Gastroesophageal sphincter (tissue), 4 donors: ENCODE measurements at regions not wholly inside any gene's neighbourhood (a gene's known extent, or its start where the extent isn't known, plus 50 kb on each side); places are given as distances from the start of the nearest gene placed in this dataset.
A peak's percentile ranks its signal among the peaks of the same experiment; 100 is the strongest.

Experiments
- ATAC-seq: fragments of 150-250 bp; one replicate; pipeline ENCODE4 v1.9.1; 2016; ENCODE audit warnings: mild to moderate bottlenecking, moderate library complexity
- H3K27ac ChIP-seq, 4 donors: fragments of 200-600 bp; sonication (generic) in 3 of 4; 1 replicate in 3 of 4; 2 replicates in 1 of 4; pipeline ENCODE4 v1.5.1; 2016 to 2019
- H3K27me3 ChIP-seq: fragments of 200-600 bp; sonication (generic); one replicate; pipeline ENCODE4 v1.5.1; 2019
- H3K36me3 ChIP-seq, 2 donors: fragments of 200-600 bp; sonication (generic); one replicate each; pipeline ENCODE4 v1.5.1; 2019; ENCODE audit warnings: control low read depth in 1 of 2
- H3K4me1 ChIP-seq, 3 donors: fragments of 200-600 bp; sonication (generic); 1 replicate in 2 of 3; 2 replicates in 1 of 3; pipeline ENCODE4 v1.5.1; 2016 to 2019; ENCODE audit warnings: control low read depth in 2 of 3
- H3K4me3 ChIP-seq, 2 donors: fragments of 200-600 bp; sonication (generic); one replicate each; pipeline ENCODE4 v1.5.1; 2019; ENCODE audit warnings: mild to moderate bottlenecking in 1 of 2, moderate library complexity in 1 of 2
- H3K9me3 ChIP-seq, 3 donors: fragments of 200-600 bp; sonication (generic); one replicate each; pipeline ENCODE4 v1.5.1; 2017 to 2019; ENCODE audit warnings: control low read depth in 2 of 3
- EP300 ChIP-seq: sonication (generic); formaldehyde crosslinking; IDR thresholded peaks from one replicate; pipeline ENCODE4 v1.6.1; 2017; ENCODE audit warnings: antibody characterized with exemption, mild to moderate bottlenecking
- POLR2A ChIP-seq, 2 donors: fragments of 450-650 bp; IDR thresholded peaks; one replicate each; pipeline ENCODE4 v1.6.1; 2017; ENCODE audit warnings: antibody characterized with exemption in 2 of 2, mild to moderate bottlenecking in 2 of 2, moderate library complexity in 1 of 2
- POLR2AphosphoS5 ChIP-seq: sonication (generic); formaldehyde crosslinking; IDR thresholded peaks from one replicate; pipeline ENCODE4 v1.6.1; 2017; ENCODE audit warnings: antibody characterized with exemption
- WGBS, 2 donors: methylation state at CpG; one replicate each; pipeline ENCODE4 v1.1.5; 2018; ENCODE audit warnings: low coverage in 1 of 2; 5-methylcytosine and 5-hydroxymethylcytosine counted together
- TF ChIP-seq, protein P1 (sequence below), 4 experiments: fragments of 200-600 bp in 2 of 4; fragments of 450-650 bp in 2 of 4; sonication (generic) in 1 of 4; IDR thresholded peaks; one replicate each; pipeline ENCODE4 v1.5.1; 2017 to 2019; ENCODE audit warnings: antibody characterized with exemption in 4 of 4, mild to moderate bottlenecking in 2 of 4, moderate library complexity in 2 of 4

DNA sequence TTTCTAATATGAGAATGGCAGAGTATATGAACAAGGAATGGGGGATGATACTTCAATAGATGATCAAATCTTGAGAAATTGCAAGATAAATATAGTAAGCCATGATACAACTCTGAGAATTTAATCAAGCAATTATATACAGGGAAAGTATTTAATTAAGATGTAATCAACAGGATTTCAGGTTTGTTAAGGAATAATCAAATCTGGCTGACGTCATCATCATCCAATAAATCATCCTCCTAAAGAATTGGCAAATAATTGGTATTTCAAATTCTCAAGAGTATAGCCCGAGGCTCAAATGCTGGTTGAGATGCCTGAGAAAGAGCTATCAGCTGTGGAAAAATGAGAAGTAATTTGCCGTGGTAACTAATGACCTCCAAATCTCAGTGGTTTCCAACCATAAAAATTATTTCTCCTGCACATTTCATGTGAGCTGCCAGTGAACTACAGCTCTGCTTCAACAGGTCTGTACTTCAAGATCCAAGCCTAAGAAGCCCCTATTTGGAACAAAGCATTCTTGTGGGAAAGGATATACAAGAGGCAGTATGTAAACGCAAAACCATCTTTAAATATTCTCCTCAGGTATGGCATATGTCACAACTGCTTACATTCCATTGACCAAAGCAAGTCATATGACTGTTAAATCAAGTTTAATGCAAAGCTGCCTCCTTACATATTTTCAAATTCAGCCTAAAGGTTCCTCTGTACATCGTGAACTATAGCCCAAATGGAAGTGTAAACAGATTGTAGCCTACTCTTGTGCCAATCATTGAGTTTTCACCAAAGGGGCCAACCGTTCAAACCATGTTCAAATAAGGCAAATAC, 503.0 kb downstream of the KIF20B start:
- TF ChIP-seq POLR2A (IDR thresholded peaks at IDR 0.05) (no peak), EP300 (no peak), POLR2AphosphoS5 (no peak)
- H3K27ac ChIP-seq: no peak overlapping the region
- ATAC-seq: no peak
- no peak overlapping the region for H3K4me3 ChIP-seq
- H3K36me3 ChIP-seq: no peaks in the 10 kb centered on the region
- H3K4me1 ChIP-seq: no peaks in the 10 kb centered on the region
- no peaks in the 10 kb centered on the region for H3K9me3 ChIP-seq
- no peaks in the 10 kb centered on the region for H3K27me3 ChIP-seq
- WGBS, 2 donors: 59 to 74% methylated on average over 5 to 6 of the region's 6 CpGs

DNA sequence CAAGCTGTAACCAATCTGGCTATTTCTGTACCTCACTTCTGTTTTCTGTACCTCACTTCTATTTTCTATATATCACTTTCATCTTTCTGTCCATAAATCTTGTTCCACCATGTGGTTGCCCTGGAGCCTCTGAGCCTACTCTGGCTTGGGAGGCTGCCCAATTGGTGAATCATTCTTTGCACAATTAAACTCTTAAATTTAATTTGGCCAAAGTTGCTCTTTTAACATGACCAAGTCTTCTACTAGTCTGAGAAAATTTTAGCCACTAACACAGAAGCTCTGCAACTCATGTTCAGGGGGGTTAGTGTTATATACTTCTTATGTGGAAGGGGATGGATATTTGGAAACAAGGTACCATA, 503.5 kb downstream of the KIF20B start:
- H3K27ac ChIP-seq: no peak overlapping the region
- H3K4me3 ChIP-seq: no peak overlapping the region
- H3K9me3 ChIP-seq: no peaks in the 10 kb centered on the region
- H3K27me3 ChIP-seq: no peaks in the 10 kb centered on the region
- TF ChIP-seq EP300 (no peak), POLR2AphosphoS5 (no peak), POLR2A (IDR thresholded peaks at IDR 0.05) (no peak)
- TF ChIP-seq, protein P1, sequence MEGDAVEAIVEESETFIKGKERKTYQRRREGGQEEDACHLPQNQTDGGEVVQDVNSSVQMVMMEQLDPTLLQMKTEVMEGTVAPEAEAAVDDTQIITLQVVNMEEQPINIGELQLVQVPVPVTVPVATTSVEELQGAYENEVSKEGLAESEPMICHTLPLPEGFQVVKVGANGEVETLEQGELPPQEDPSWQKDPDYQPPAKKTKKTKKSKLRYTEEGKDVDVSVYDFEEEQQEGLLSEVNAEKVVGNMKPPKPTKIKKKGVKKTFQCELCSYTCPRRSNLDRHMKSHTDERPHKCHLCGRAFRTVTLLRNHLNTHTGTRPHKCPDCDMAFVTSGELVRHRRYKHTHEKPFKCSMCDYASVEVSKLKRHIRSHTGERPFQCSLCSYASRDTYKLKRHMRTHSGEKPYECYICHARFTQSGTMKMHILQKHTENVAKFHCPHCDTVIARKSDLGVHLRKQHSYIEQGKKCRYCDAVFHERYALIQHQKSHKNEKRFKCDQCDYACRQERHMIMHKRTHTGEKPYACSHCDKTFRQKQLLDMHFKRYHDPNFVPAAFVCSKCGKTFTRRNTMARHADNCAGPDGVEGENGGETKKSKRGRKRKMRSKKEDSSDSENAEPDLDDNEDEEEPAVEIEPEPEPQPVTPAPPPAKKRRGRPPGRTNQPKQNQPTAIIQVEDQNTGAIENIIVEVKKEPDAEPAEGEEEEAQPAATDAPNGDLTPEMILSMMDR (IDR thresholded peaks at IDR 0.05): no peak
- no peaks in the 10 kb centered on the region for H3K4me1 ChIP-seq
- no peak for ATAC-seq
- no peaks in the 10 kb centered on the region for H3K36me3 ChIP-seq

DNA sequence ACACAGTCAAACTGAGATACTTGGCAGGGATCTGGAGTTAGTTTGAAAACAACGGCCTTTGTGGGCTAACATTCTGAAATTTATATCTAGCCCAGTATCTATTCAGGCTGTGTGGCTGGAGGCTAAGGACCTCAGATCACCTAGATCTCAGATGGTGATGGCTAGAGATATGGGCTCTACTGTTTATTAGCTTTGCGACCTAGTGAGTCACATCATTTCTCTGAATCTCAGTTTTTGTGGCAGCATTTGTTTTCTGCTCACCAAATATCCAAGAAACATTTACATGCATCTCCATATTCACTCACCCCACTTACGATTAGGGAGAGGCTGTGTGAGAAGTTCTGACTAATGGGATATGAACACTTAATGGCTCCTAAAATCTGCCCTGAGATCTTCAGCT, 503.9 kb downstream of the KIF20B start:
- no peaks in the 10 kb centered on the region for H3K4me1 ChIP-seq
- H3K36me3 ChIP-seq: no peaks in the 10 kb centered on the region
- TF ChIP-seq POLR2AphosphoS5 (no peak), EP300 (no peak), POLR2A (IDR thresholded peaks at IDR 0.05) (no peak)
- TF ChIP-seq, protein P1 (IDR thresholded peaks at IDR 0.05): no peak
- H3K9me3 ChIP-seq: no peaks in the 10 kb centered on the region
- no peaks in the 10 kb centered on the region for H3K27me3 ChIP-seq
- H3K4me3 ChIP-seq: no peak overlapping the region
- no peak overlapping the region for H3K27ac ChIP-seq
- WGBS, 2 donors: 93% methylated on average over 3 of the region's 3 CpGs
- ATAC-seq: no peak

DNA sequence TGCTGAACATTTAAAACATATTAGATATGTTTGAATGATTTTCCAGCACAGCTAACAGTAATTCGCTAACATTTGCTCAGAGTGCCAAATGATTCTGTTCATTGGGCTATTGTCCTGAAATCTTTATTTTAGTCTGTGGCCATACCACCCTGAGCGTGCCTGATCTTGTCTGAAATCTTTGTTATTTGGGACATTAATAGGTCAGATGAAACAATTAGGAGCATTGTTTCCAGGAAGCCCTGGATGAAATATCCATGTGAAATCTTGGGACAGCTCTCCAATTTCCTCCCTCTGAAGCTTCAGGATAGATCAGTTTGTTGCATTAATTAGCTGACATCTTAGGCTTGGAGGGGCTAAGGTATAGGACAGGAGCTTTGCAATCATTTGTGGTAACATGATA, 512.0 kb downstream of the KIF20B start:
- WGBS, 2 donors: 53 to 57% methylated on average over 1 to 2 of the region's 2 CpGs

DNA sequence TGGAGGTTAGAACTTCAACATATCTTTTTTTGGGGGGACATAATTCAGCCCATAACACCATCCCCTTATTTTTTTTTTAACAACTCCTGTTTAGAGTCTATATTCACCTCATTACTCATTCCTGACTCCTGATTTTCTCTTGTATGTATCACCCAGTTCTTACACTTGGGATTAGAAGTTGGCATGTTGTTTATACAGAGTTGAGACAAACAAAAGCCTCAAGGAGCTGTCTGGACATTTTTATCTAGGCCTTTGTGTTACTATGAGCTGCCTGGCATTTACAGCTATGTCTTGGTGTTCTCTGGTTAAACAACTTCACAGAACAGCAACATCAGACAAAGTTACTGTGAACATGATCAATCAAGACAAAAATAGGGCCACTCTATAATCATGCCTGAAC, 517.5 kb downstream of the KIF20B start:
- Histone ChIP-seq H3K4me3 (no peak overlapping the region), H3K27me3 (no peaks in the 10 kb centered on the region), H3K9me3 (no peaks in the 10 kb centered on the region), H3K27ac (no peak overlapping the region), H3K36me3 (no peaks in the 10 kb centered on the region), H3K4me1 (no peaks in the 10 kb centered on the region)
- no peak for TF ChIP-seq EP300
- no peak for TF ChIP-seq POLR2AphosphoS5
- TF ChIP-seq, protein P1 (IDR thresholded peaks at IDR 0.05): no peak
- TF ChIP-seq POLR2A (IDR thresholded peaks at IDR 0.05): no peak
- no peak for ATAC-seq

More for the DNA sequence above, 512.0 kb downstream of the KIF20B start:
- Histone ChIP-seq H3K27me3 (no peaks in the 10 kb centered on the region), H3K36me3 (no peaks in the 10 kb centered on the region), H3K27ac (no peak overlapping the region), H3K4me3 (no peak overlapping the region), H3K4me1 (no peaks in the 10 kb centered on the region), H3K9me3 (no peaks in the 10 kb centered on the region)
- TF ChIP-seq POLR2AphosphoS5: no peak
- TF ChIP-seq POLR2A (IDR thresholded peaks at IDR 0.05): no peak
- ATAC-seq: no peak

DNA sequence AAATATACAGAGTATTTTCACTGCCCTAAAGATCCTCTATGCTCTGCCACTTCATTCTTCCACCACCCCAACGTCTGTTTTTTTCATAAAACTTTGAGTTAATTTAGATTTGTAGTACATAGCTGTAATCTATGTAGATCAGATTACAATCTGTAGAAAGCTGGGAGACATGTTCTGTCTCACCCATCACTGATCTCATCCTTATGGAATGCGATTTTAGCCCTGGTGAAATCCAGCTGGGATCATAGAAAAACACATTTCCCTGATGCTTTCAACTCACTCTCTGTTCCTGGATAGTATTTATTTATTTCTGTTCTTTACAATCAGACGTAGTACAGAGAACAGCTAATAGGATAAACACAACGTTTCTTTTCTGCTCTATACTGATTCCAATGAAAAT, 521.0 kb downstream of the KIF20B start:
- Histone ChIP-seq H3K36me3 (no peaks in the 10 kb centered on the region), H3K9me3 (no peaks in the 10 kb centered on the region), H3K27ac (no peak overlapping the region), H3K4me1 (no peaks in the 10 kb centered on the region), H3K4me3 (no peak overlapping the region), H3K27me3 (no peaks in the 10 kb centered on the region)
- TF ChIP-seq EP300 (no peak), POLR2A (IDR thresholded peaks at IDR 0.05) (no peak), POLR2AphosphoS5 (no peak)
- TF ChIP-seq, protein P1 (IDR thresholded peaks at IDR 0.05): no peak
- 6 to 31% methylated on average over 4 of the region's 4 CpGs for WGBS, 2 donors
- peak; percentile 20 for ATAC-seq
